Astrocyte of the spinal cord (primary cell): ENCODE measurements at regions not wholly inside any gene's neighbourhood (a gene's known extent, or its start where the extent isn't known, plus 50 kb on each side); places are given as distances from the start of the nearest gene placed in this dataset.

Experiments
- DNase-seq: peaks from one replicate; pipeline ENCODE4 v3.0.0; 2011; ENCODE audit warnings: low read depth, low spot score
- H3K4me3 ChIP-seq: 2 replicates; pipeline ENCODE4 v1.5.1; 2011; ENCODE audit warnings: low read depth, mild to moderate bottlenecking, low read length, moderate library complexity
- in situ Hi-C: cut with HindIII; loops from 2 replicates; pipeline ENCODE4 v1.10.0; 2017; ENCODE audit warnings: low sequenced_read_pairs
- TF ChIP-seq, protein P1 (sequence below): IDR thresholded peaks from 2 replicates; pipeline ENCODE4 v1.5.1; 2012; ENCODE audit warnings: low read depth, mild to moderate bottlenecking, low read length, inconsistent platforms

DNA sequence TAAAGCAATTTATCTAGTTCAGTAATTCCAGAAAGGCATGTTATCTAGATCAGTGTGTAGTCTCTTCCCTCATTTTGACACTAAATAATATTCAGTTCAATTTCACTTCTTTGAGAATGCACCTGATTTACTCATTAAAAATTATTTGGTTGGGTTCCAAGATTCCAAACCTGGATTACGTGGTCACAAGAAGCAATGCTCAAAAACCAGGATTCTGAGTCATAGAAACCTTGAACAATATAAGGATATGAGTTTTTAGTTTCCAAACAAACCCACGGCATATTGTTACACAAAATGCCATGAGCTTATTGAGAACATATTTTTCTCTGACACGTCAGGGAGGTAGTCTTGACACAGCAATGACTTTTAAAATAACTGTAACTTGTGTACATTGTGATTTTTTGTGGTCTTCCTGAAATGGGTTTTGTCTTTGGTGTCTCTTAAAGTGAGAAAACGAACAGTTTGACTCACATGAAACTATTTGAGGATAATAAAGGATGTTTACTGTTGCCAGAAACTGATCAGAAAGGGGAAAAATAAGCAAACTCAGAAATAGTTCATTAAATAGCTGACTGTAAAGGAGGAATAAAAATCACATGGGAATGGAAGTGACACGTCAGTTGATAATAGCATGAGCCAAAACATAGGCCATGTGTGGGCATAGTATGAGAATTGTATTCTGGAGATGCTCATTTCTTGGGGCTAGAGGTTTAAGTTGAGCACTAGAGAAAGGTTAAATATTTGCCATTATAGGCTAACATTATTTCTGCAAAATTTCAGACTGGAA lies 617.7 kb upstream of the CDH2 start:
- peak; percentile 74 for DNase-seq
- TF ChIP-seq, protein P1, sequence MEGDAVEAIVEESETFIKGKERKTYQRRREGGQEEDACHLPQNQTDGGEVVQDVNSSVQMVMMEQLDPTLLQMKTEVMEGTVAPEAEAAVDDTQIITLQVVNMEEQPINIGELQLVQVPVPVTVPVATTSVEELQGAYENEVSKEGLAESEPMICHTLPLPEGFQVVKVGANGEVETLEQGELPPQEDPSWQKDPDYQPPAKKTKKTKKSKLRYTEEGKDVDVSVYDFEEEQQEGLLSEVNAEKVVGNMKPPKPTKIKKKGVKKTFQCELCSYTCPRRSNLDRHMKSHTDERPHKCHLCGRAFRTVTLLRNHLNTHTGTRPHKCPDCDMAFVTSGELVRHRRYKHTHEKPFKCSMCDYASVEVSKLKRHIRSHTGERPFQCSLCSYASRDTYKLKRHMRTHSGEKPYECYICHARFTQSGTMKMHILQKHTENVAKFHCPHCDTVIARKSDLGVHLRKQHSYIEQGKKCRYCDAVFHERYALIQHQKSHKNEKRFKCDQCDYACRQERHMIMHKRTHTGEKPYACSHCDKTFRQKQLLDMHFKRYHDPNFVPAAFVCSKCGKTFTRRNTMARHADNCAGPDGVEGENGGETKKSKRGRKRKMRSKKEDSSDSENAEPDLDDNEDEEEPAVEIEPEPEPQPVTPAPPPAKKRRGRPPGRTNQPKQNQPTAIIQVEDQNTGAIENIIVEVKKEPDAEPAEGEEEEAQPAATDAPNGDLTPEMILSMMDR: no peak
- H3K4me3 ChIP-seq: no peak overlapping the region
- in situ Hi-C loops: no loop called here

DNA sequence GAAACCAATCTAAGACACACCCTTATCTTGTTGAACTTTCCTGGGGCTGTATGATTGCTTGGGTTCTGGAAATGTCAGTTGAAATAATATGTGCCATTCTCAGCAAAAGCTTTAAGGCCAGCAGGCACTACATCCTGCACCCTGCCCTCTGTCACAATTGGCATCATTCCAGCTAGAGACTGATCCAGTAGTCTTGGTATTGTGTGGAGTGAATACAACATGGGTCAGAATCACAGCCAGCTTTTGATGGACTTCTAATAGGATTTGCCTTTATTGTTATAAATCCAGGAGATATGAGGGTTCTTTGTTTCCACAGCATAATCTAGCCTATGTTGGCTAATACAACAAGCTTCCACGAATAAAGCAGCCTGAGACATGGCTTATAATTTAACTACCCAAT lies 617.0 kb upstream of the CDH2 start:
- DNase-seq: no peak
- in situ Hi-C loops: no loop called here
- H3K4me3 ChIP-seq: no peak overlapping the region
- TF ChIP-seq, protein P1: no peak

DNA sequence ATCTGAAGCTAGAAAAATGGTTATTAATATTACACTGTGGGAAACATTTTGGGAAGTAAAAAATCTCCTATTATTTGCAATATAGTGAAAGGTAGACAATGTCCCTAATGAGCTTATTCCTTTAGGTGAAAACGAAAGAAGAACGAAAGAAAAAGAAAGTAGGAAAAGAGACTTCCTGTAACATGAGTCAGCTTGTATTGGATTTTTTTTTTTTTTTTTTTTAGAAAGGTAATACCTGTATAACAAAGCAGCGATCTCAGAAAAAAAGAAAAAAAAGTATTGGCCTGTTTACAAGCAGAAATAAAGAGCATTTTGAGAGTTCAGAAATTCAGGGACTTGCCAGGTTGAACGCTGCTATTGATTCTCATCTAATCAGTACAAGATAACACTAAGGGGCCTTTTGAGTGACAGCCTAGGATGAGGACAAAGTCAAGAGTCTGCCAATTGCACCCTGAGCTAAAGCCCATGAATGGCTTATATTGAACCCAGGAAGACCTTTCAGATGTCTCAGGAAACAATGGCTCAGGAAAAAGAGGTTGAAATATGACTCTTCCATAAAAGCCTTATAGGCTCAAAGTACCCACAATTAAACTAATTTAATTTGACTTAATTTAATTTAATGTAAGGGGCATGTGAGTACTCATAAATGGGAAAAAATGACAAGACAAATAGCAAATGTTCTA lies 615.6 kb upstream of the CDH2 start:
- in situ Hi-C loops: no loop called here
- H3K4me3 ChIP-seq: no peak overlapping the region
- TF ChIP-seq, protein P1: no peak
- DNase-seq: no peak

DNA sequence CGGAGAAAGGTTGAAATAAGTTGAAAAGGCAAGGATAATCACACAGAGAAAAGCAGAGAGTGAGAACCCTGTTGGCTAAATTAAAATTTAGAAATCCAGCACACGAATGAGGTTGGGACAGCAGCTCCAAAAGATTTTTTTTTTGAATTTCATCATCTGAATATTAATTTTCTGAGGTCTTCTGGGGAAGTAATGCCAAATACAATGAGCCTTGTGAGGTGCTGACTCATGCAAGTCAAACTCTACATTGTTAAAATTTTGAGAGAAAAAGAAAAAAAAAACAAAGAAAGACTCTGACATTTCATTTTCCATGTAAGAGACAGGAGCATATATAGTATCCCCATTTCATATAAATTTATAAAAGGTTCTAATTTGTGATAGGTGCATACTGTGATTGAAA lies 614.2 kb upstream of the CDH2 start:
- in situ Hi-C loops: no loop called here
- no peak overlapping the region for H3K4me3 ChIP-seq
- TF ChIP-seq, protein P1: no peak
- peak; percentile 12 for DNase-seq

DNA sequence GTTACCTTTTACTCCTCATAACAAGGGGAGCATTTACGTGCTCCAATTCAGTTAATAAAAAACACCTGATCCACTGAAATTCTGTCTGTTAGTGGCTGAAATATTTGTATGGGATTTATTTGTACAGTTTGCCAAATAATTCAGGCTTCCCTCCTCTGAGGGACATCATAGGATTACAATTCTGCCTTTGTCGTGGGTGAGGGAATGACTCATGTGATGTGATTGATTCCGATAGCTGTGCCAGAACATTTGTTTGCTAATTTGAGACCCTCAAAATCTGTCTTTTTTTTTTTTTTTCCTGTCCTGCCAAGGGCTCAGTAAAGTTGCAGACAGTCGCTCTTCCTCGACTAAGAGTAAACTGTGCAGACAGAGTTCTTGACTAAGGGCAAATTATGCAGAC lies 612.6 kb upstream of the CDH2 start:
- in situ Hi-C loops: no loop called here
- no peak for DNase-seq
- no peak overlapping the region for H3K4me3 ChIP-seq
- TF ChIP-seq, protein P1: no peak

DNA sequence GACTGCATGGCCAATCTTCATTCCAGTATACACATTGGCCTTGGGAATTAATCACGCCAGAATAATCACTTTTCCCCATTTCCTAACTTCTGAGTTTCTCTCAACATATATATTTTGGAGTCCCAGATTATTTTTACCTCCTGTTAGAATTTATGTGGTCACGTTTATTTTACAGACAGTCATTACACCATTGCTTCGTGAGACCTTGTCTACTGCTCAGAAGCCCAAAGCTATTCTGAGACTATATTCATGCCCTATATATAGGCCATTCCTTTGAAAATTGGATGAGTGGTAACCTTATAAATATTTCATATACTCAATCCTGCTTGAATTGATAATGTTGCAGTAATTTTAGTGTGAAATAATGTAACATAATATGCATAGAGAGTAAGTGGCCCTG lies 610.0 kb upstream of the CDH2 start:
- in situ Hi-C loops: no loop called here
- no peak for DNase-seq
- TF ChIP-seq, protein P1: no peak
- H3K4me3 ChIP-seq: no peak overlapping the region
